Upper lobe of left lung (tissue), 6 donors: ENCODE measurements at regions not wholly inside any gene's neighbourhood (a gene's known extent, or its start where the extent isn't known, plus 50 kb on each side); places are given as distances from the start of the nearest gene placed in this dataset.

Experiments used
- ATAC-seq, 2 donors: fragments of 200-7000 bp; cut with Tn5 transposase; one replicate each; pipeline ENCODE4 v1.9.1; 2022; ENCODE audit warnings: mild to moderate bottlenecking in 2 of 2, moderate library complexity in 2 of 2; ENCODE audit not compliant: low FRiP score in 2 of 2
- DNase-seq, 2 donors: peaks; one replicate each; pipeline ENCODE4 v3.0.0-alpha.2; 2019 to 2020
- H3K27ac ChIP-seq, 4 donors: fragments of 200-600 bp; sonication (generic); one replicate each; pipeline ENCODE4 v1.5.1; 2016 to 2019
- H3K27me3 ChIP-seq, 4 donors: fragments of 200-600 bp; sonication (generic); one replicate each; pipeline ENCODE4 v1.5.1; 2017 to 2019
- H3K36me3 ChIP-seq, 4 donors: fragments of 200-600 bp; sonication (generic); one replicate each; pipeline ENCODE4 v1.5.1; 2016 to 2019
- H3K4me1 ChIP-seq, 4 donors: fragments of 200-600 bp; sonication (generic); one replicate each; pipeline ENCODE4 v1.5.1; 2018 to 2019
- H3K4me3 ChIP-seq, 4 donors: fragments of 200-600 bp; sonication (generic); one replicate each; pipeline ENCODE4 v1.5.1; 2017 to 2019; ENCODE audit warnings: mild to moderate bottlenecking in 2 of 4, moderate library complexity in 1 of 4
- H3K9me3 ChIP-seq, 4 donors: fragments of 200-600 bp; sonication (generic); one replicate each; pipeline ENCODE4 v1.5.1; 2018 to 2019
- EP300 ChIP-seq, 4 donors: sonication (generic); formaldehyde crosslinking; IDR thresholded peaks; one replicate each; pipeline ENCODE4 v1.5.1; 2017; ENCODE audit warnings: antibody characterized with exemption in 4 of 4, control low read depth in 2 of 4
- POLR2A ChIP-seq, 4 donors: fragments of 450-650 bp; IDR thresholded peaks; one replicate each; pipeline ENCODE4 v1.5.1; 2016 to 2017; ENCODE audit warnings: antibody characterized with exemption in 4 of 4, mild to moderate bottlenecking in 2 of 4
- POLR2AphosphoS5 ChIP-seq, 2 donors: sonication (generic); formaldehyde crosslinking; IDR thresholded peaks; one replicate each; pipeline ENCODE4 v1.5.1; 2017; ENCODE audit warnings: antibody characterized with exemption in 2 of 2
- WGBS, 2 donors: methylation state at CpG; one replicate each; pipeline ENCODE4 v1.1.5; 2017 to 2018; 5-methylcytosine and 5-hydroxymethylcytosine counted together
- TF ChIP-seq, protein P1 (sequence below), 6 experiments: fragments of 450-650 bp in 4 of 6; fragments of 200-600 bp in 2 of 6; sonication (generic) in 2 of 6; IDR thresholded peaks; one replicate each; pipeline ENCODE4 v1.5.1; 2016 to 2019; ENCODE audit warnings: antibody characterized with exemption in 6 of 6
- donor health status: DM: no; HTN: no; CAD: no; lungs with moderate emphysema.
- donor health status: DM: no; HTN: yes; CAD: no; lungs with severe emphysema.

DNA sequence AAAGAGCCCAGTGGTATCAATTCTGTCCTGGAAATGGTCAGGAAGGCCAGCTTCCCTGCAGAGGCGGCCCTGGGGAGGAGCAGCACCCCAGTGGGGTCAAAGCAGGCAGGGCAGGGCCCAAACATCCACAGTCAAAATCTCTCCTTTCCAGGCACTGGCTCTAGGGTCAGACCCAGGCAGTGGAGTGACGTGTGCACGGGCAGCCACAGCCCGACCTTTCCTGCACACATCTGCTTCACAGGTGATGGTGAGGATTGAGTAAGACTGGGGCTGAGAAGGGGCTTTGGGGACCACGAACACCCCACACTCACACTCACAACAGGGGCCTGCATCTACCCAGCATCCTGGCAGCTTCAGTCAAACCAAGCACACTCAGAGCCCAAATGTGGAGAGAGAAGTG is 97.8 kb upstream of the GLI2 start:
- TF ChIP-seq, protein P1, sequence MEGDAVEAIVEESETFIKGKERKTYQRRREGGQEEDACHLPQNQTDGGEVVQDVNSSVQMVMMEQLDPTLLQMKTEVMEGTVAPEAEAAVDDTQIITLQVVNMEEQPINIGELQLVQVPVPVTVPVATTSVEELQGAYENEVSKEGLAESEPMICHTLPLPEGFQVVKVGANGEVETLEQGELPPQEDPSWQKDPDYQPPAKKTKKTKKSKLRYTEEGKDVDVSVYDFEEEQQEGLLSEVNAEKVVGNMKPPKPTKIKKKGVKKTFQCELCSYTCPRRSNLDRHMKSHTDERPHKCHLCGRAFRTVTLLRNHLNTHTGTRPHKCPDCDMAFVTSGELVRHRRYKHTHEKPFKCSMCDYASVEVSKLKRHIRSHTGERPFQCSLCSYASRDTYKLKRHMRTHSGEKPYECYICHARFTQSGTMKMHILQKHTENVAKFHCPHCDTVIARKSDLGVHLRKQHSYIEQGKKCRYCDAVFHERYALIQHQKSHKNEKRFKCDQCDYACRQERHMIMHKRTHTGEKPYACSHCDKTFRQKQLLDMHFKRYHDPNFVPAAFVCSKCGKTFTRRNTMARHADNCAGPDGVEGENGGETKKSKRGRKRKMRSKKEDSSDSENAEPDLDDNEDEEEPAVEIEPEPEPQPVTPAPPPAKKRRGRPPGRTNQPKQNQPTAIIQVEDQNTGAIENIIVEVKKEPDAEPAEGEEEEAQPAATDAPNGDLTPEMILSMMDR (IDR thresholded peaks at IDR 0.05): no peak
- no peak for TF ChIP-seq POLR2A (IDR thresholded peaks at IDR 0.05)
- TF ChIP-seq EP300 (IDR thresholded peaks at IDR 0.05): no peak
- TF ChIP-seq POLR2AphosphoS5 (IDR thresholded peaks at IDR 0.05): no peak
- no peaks in the 10 kb centered on the region for H3K27me3 ChIP-seq
- ATAC-seq (peak in 1 of 2 donors; percentile 6), DNase-seq (no peak)
- H3K4me1 ChIP-seq: no peaks in the 10 kb centered on the region
- no peak overlapping the region for H3K4me3 ChIP-seq
- WGBS, 2 donors: 83 to 87% methylated on average over 4 to 5 of the region's 5 CpGs
- H3K27ac ChIP-seq: no peak overlapping the region
- H3K9me3 ChIP-seq: no peaks in the 10 kb centered on the region
- no peaks in the 10 kb centered on the region for H3K36me3 ChIP-seq

DNA sequence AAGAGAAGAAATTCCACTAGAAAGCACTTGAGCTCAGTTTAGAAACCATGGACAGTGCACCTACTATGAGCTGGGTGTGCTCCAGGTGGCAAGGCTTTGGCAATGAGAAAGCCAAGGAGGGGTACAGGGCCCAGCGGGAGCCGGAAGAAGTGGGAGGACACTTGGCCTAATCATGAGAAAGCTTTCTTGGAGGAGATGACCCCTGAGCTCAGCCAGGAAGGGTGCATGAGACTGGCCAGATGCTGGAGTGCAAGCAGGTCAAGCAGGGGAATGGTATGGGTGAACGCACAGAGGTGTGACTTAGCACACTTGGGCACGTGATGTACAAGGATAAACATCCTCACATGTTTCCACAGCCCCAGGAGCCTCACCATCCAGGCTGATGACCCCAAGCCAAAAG is 97.2 kb upstream of the GLI2 start:
- no peak for TF ChIP-seq EP300 (IDR thresholded peaks at IDR 0.05)
- no peak for TF ChIP-seq POLR2AphosphoS5 (IDR thresholded peaks at IDR 0.05)
- TF ChIP-seq POLR2A (IDR thresholded peaks at IDR 0.05): no peak
- TF ChIP-seq, protein P1 (IDR thresholded peaks at IDR 0.05): no peak
- no peak overlapping the region for H3K4me3 ChIP-seq
- no peaks in the 10 kb centered on the region for H3K27me3 ChIP-seq
- no peak for DNase-seq
- no peaks in the 10 kb centered on the region for H3K4me1 ChIP-seq
- 91 to 98% methylated on average over 4 of the region's 4 CpGs for WGBS, 2 donors
- no peaks in the 10 kb centered on the region for H3K9me3 ChIP-seq
- no peak for ATAC-seq
- no peaks in the 10 kb centered on the region for H3K36me3 ChIP-seq
- H3K27ac ChIP-seq: no peak overlapping the region

DNA sequence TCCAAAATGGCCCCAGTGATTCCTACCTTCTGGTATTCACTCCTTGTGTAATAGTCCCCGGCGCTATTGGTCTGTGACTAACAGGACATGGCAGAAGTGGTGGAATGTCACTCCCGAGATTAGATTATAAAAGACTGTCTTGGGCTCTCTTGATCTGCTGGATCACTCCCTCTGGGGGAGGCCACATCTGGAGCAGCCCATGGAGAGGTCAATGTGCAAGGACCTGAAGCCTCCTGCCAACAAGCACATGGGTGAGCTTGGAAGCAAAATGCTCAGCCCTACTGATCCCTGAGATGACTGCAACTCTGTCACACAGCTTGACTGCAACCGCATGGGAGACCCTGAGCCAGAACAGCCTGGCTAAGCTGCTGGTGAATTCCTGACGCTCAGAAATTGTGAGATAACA is 94.3 kb upstream of the GLI2 start:
- no peak for DNase-seq
- H3K27me3 ChIP-seq: no peaks in the 10 kb centered on the region
- no peak overlapping the region for H3K27ac ChIP-seq

DNA sequence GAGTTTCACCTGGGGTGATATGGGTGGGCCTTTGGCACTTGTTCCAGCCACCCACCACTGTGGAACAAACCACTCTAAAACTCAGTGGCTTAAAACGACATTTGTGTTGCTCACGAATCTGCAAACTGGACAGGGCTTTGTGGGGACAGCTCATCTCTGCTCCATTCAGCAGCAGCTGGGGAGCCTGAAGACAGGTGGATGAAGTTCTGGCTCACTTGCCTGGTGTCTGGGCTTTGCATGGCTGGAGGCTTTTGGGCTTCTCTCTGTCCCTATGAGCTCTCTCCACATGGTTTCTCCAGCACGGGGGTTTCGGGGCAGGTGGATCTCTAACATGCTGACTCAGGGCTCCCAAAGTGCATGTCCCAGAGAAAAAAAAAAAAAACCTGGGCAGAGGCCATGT is 93.0 kb upstream of the GLI2 start:
- ATAC-seq (no peak), DNase-seq (no peak)
- 83 to 86% methylated on average over 4 of the region's 4 CpGs for WGBS, 2 donors
- Histone ChIP-seq H3K36me3 (no peaks in the 10 kb centered on the region), H3K27ac (no peak overlapping the region), H3K4me3 (no peak overlapping the region), H3K27me3 (no peaks in the 10 kb centered on the region), H3K9me3 (no peaks in the 10 kb centered on the region), H3K4me1 (no peaks in the 10 kb centered on the region)
- TF ChIP-seq POLR2A (IDR thresholded peaks at IDR 0.05) (no peak), EP300 (IDR thresholded peaks at IDR 0.05) (no peak)

More for the DNA sequence above, 94.3 kb upstream of the GLI2 start:
- no peak for TF ChIP-seq EP300 (IDR thresholded peaks at IDR 0.05)
- no peak for TF ChIP-seq POLR2A (IDR thresholded peaks at IDR 0.05)
- TF ChIP-seq POLR2AphosphoS5 (IDR thresholded peaks at IDR 0.05): no peak
- TF ChIP-seq, protein P1 (IDR thresholded peaks at IDR 0.05): no peak
- Histone ChIP-seq H3K36me3 (no peaks in the 10 kb centered on the region), H3K9me3 (no peaks in the 10 kb centered on the region), H3K4me3 (no peak overlapping the region), H3K4me1 (no peaks in the 10 kb centered on the region)
- no peak for ATAC-seq
- WGBS, 2 donors: 73 to 83% methylated on average over 5 of the region's 5 CpGs

DNA sequence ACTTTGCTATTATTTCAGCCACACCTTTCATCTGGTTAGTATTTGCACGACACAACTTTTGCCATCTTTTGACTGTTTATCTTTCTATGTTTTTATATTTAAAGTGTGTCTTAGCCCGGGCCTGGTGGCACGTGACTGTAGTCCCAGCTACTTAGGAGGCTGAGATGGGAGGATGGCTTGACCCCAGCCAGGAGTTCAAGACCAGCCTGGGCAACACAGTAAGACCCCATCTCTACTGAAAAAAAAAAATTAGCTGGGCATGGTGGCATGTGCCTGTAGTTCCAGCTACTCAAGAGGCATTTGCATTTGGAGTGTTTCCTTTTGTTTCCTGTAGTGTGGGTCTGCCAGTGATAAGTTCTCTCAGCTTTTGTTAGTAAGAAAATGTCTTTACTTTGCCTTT is 88.7 kb upstream of the GLI2 start:
- no peaks in the 10 kb centered on the region for H3K36me3 ChIP-seq
- no peaks in the 10 kb centered on the region for H3K4me1 ChIP-seq
- no peak overlapping the region for H3K4me3 ChIP-seq
- ATAC-seq (no peak), DNase-seq (no peak)
- peaks cover 8 to 29% (median 15%) of the 10 kb centered on the region in 4 donors for H3K9me3 ChIP-seq
- no peak overlapping the region for H3K27ac ChIP-seq
- H3K27me3 ChIP-seq: no peaks in the 10 kb centered on the region
- TF ChIP-seq POLR2A (IDR thresholded peaks at IDR 0.05) (no peak), POLR2AphosphoS5 (IDR thresholded peaks at IDR 0.05) (no peak), EP300 (IDR thresholded peaks at IDR 0.05) (no peak)
- TF ChIP-seq, protein P1 (IDR thresholded peaks at IDR 0.05): no peak
- 56 to 64% methylated on average over 3 of the region's 3 CpGs for WGBS, 2 donors
